OCI-LY3 (cell line): ENCODE measurements at regions not wholly inside any gene's neighbourhood (a gene's known extent, or its start where the extent isn't known, plus 50 kb on each side); places are given as distances from the start of the nearest gene placed in this dataset.

ENCODE experiments used
- H2AFZ ChIP-seq: fragments of 200-600, 300-600 bp; shearing (Covaris generic); 2 replicates; pipeline ENCODE4 v1.6.0; 2014; ENCODE audit warnings: antibody characterized with exemption, low read depth, low read length
- H3K27ac ChIP-seq: fragments of 200-600, 300-600 bp; sonication (generic); 2 replicates; pipeline ENCODE4 v1.5.1; 2014; ENCODE audit warnings: mild to moderate bottlenecking, low read length, moderate library complexity, mixed read lengths
- H3K27me3 ChIP-seq: fragments of 200-600, 300-600 bp; sonication (generic); 2 replicates; pipeline ENCODE4 v1.6.1; 2014; ENCODE audit warnings: low read depth, low read length, mixed read lengths
- H3K36me3 ChIP-seq: fragments of 200-600, 300-600 bp; sonication (generic); replicated peaks from 2 replicates; pipeline ENCODE3; 2014; ENCODE audit warnings: low read depth, low read length, mixed read lengths
- H3K4me1 ChIP-seq: fragments of 300-600, 200-600 bp; sonication (generic); 2 replicates; pipeline ENCODE4 v1.6.1; 2014; ENCODE audit warnings: low read length, mixed read lengths
- H3K4me2 ChIP-seq: fragments of 200-600, 300-600 bp; sonication (generic); 2 replicates; pipeline ENCODE4 v1.6.1; 2014; ENCODE audit warnings: low read length, mixed read lengths
- H3K4me3 ChIP-seq: fragments of 300-600, 200-600 bp; sonication (generic); 2 replicates; pipeline ENCODE4 v1.5.1; 2014; ENCODE audit warnings: antibody characterized with exemption, mild to moderate bottlenecking, low read length, moderate library complexity
- H3K79me2 ChIP-seq: fragments of 300-600, 200-600 bp; shearing (Covaris generic); 2 replicates; pipeline ENCODE4 v1.6.1; 2014; ENCODE audit warnings: mild to moderate bottlenecking, low read length, mixed read lengths
- H3K9ac ChIP-seq: fragments of 300-600, 200-600 bp; shearing (Covaris generic); 2 replicates; pipeline ENCODE4 v1.6.0; 2014; ENCODE audit warnings: mild to moderate bottlenecking, low read length, moderate library complexity
- H3K9me3 ChIP-seq: fragments of 200-600, 300-600 bp; shearing (Covaris generic); 2 replicates; pipeline ENCODE4 v1.6.1; 2014; ENCODE audit warnings: low read length, mixed read lengths; ENCODE audit not compliant: insufficient read depth
- H4K20me1 ChIP-seq: fragments of 200-600, 300-600 bp; sonication (generic); 2 replicates; pipeline ENCODE4 v1.6.1; 2016; ENCODE audit warnings: low read length, mixed read lengths; ENCODE audit not compliant: insufficient read depth
- EZH2phosphoT487 ChIP-seq: fragments of 200-600 bp; shearing (Covaris generic); IDR thresholded peaks from 2 replicates; pipeline ENCODE4 v1.6.1; 2018; ENCODE audit warnings: antibody characterized with exemption, mixed run types, low read depth
- TF ChIP-seq, protein P1 (sequence below): fragments of 200-600, 300-600 bp; sonication (generic); IDR thresholded peaks from 2 replicates; pipeline ENCODE4 v1.5.1; 2014; ENCODE audit warnings: antibody characterized with exemption, low read length, low read depth

DNA sequence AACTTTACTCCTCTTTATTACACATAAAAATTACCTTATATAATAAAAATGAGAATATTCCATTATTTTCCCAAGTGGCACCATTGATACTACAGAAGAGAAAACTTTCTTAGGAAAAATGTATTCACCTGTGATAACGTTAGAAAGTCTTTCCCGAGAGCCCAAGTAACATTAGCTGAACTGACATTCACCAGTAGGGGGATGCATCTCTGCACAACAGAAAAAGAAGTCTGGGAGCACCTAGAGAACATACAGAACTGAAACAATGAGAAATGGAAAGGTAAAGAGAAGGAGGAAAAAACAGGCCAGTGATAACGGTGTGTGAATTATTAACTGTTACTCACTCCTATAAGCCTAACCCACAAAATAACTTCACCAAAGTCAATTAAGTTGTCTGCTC lies 423.3 kb downstream of the CENPC start:
- H2AFZ ChIP-seq = no peak overlapping the region

DNA sequence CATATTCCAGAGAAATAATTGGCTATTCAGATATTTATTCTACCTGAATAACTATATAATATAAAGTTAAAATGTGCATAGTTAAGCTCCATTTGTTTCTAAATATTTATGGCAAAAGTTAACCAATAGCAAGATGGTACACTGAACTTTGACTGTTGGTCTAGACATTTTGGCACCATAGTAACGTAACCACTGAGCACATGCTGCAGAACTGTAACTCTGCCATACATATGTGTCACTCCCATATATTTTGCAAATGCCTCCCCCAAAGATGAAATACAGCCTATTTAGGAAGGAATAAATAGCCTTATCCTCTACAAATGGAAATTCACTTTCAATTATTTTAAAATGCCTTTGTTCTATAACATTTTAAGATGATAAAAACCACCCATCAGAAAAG lies 424.9 kb downstream of the CENPC start:
- no peak for TF ChIP-seq EZH2phosphoT487
- TF ChIP-seq, protein P1, sequence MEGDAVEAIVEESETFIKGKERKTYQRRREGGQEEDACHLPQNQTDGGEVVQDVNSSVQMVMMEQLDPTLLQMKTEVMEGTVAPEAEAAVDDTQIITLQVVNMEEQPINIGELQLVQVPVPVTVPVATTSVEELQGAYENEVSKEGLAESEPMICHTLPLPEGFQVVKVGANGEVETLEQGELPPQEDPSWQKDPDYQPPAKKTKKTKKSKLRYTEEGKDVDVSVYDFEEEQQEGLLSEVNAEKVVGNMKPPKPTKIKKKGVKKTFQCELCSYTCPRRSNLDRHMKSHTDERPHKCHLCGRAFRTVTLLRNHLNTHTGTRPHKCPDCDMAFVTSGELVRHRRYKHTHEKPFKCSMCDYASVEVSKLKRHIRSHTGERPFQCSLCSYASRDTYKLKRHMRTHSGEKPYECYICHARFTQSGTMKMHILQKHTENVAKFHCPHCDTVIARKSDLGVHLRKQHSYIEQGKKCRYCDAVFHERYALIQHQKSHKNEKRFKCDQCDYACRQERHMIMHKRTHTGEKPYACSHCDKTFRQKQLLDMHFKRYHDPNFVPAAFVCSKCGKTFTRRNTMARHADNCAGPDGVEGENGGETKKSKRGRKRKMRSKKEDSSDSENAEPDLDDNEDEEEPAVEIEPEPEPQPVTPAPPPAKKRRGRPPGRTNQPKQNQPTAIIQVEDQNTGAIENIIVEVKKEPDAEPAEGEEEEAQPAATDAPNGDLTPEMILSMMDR = no peak
- no peaks in the 10 kb centered on the region for H4K20me1 ChIP-seq

More for the DNA sequence above, 423.3 kb downstream of the CENPC start:
- Histone ChIP-seq H3K36me3 (no peaks in the 10 kb centered on the region), H3K9me3 (no peaks in the 10 kb centered on the region), H3K4me2 (peak overlapping the region; percentile 47), H3K27ac (no peak overlapping the region), H3K4me3 (peak overlapping the region; percentile 20; the same call in 1 of the 2 replicates), H3K27me3 (no peaks in the 10 kb centered on the region), H3K79me2 (no peaks in the 10 kb centered on the region), H3K9ac (no peak overlapping the region), H4K20me1 (no peaks in the 10 kb centered on the region), H3K4me1 (peaks cover 3% of the 10 kb centered on the region)
- TF ChIP-seq, protein P1 = peak; percentile 73
- no peak for TF ChIP-seq EZH2phosphoT487

DNA sequence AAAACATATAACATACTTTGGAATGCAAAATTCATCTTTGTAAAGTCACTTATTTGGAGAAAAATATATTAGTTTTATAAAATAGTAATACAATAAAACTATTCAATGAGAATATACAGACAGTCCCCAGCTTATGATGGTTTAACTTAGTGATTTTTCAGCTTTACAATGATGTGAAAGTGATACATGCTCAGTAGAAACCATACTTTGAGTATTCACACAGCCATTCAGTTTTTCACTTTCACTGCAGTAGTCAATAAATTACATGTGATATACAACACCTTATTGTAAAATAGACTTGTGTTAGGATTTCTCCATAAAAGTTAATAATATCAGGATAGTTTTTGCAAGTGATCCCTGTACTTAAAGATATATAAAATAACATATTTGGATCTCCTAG lies 436.0 kb downstream of the CENPC start:
- H3K79me2 ChIP-seq = no peaks in the 10 kb centered on the region

More for the DNA sequence above, 424.9 kb downstream of the CENPC start:
- H3K27me3 ChIP-seq = no peaks in the 10 kb centered on the region
- no peak overlapping the region for H3K27ac ChIP-seq
- no peaks in the 10 kb centered on the region for H3K79me2 ChIP-seq
- H2AFZ ChIP-seq = no peak overlapping the region
- no peak overlapping the region for H3K4me2 ChIP-seq
- H3K9ac ChIP-seq = no peak overlapping the region
- no peaks in the 10 kb centered on the region for H3K9me3 ChIP-seq
- no peak overlapping the region for H3K4me3 ChIP-seq
- peaks cover 3% of the 10 kb centered on the region for H3K4me1 ChIP-seq
- H3K36me3 ChIP-seq = no peaks in the 10 kb centered on the region

DNA sequence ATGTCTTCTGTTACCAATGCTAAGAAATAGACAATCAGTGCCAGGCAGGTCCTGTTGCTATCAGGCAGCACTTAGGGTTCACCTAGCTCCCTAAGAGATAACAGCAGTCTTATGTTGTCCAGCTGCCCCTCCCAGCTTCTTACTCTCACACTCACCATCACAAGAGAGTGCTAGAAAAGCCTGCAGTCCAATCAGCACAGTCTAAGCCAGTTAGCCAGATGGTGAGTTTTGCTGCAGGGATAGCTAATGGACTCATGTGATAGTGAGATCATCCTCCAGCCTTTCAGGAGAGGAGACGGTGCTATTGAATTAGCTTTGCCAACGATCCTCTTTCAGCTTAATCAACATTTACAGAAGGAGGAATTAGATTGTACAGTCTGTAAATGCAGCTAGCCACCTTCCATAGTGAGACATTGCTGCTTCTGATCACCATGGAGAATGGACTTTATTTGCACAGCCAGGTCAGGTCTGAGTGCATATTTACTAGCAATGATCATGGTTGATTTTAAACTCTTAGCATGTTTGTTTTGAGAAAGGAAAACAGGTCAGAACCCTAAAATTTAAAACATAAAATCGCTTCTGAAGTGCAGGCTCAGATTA lies 438.3 kb downstream of the CENPC start:
- Histone ChIP-seq H3K9me3 (no peaks in the 10 kb centered on the region), H2AFZ (no peak overlapping the region)
- TF ChIP-seq EZH2phosphoT487 = no peak
- TF ChIP-seq, protein P1 = no peak

More for the DNA sequence above, 436.0 kb downstream of the CENPC start:
- Histone ChIP-seq H3K9me3 (no peaks in the 10 kb centered on the region), H3K4me3 (no peak overlapping the region), H3K4me1 (no peaks in the 10 kb centered on the region), H3K27me3 (no peaks in the 10 kb centered on the region; the same call in 1 of the 2 replicates), H4K20me1 (no peaks in the 10 kb centered on the region), H3K27ac (no peak overlapping the region), H3K9ac (no peak overlapping the region), H3K36me3 (no peaks in the 10 kb centered on the region), H3K4me2 (no peak overlapping the region), H2AFZ (no peak overlapping the region)
- no peak for TF ChIP-seq EZH2phosphoT487
- TF ChIP-seq, protein P1 = no peak

More for the DNA sequence above, 438.3 kb downstream of the CENPC start:
- Histone ChIP-seq H3K27ac (no peak overlapping the region), H4K20me1 (no peaks in the 10 kb centered on the region), H3K4me3 (no peak overlapping the region), H3K27me3 (no peaks in the 10 kb centered on the region; the same call in 1 of the 2 replicates), H3K9ac (no peak overlapping the region), H3K79me2 (no peaks in the 10 kb centered on the region), H3K36me3 (no peaks in the 10 kb centered on the region), H3K4me1 (no peaks in the 10 kb centered on the region), H3K4me2 (no peak overlapping the region)
